GM12872 (cell line): ENCODE measurements at regions not wholly inside any gene's neighbourhood (a gene's known extent, or its start where the extent isn't known, plus 50 kb on each side); places are given as distances from the start of the nearest gene placed in this dataset.

ENCODE experiments used
- CTCF ChIP-seq: IDR thresholded peaks from 3 replicates; pipeline ENCODE4 v1.5.1; 2011; ENCODE audit warnings: low read depth, mild to moderate bottlenecking, low read length, moderate library complexity; ENCODE audit not compliant: insufficient read depth

DNA sequence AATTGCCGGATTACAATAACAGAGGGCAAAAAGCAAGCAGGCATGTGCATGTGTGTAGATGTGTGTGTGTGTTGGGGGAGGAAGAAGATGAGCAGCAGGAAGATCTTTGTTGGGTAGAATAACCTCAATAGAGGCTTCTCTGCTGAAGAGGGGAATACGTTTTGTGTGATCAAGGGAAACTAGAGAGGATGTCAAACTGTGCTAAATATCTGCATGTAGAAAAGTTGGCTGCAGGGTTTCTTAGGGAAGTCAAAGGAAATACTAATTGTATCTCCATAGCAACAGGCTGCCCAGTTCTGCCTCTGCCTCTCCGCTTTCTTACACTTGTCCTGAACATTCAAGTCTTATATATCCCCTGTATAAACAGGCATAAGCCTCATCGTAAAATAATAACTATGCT is 190.1 kb upstream of the RND3 start:
- no peak for TF ChIP-seq CTCF

- no peak for TF ChIP-seq CTCF
Measured at GRCh38 chr2:150676747-150677383, 189.4 kb upstream of the RND3 start.

DNA sequence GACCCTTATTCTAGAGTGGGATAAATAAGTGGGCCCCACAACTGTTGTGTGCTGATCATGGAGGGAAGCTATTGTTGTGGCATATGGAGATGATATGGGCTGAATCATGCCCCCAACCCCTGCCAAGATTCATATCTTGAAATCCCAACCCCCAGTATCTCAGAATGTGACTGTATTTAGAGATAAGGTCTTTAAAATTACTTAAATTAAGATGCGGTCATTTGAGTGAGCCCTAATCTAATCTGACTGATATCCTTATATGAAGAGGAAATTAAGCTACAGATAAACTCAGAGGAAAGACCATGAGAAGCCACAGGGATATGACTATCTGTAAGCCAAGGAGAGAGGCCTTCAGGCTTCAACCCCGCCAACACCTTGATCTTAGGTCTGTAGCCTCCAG is 188.3 kb upstream of the RND3 start:
- no peak for TF ChIP-seq CTCF

DNA sequence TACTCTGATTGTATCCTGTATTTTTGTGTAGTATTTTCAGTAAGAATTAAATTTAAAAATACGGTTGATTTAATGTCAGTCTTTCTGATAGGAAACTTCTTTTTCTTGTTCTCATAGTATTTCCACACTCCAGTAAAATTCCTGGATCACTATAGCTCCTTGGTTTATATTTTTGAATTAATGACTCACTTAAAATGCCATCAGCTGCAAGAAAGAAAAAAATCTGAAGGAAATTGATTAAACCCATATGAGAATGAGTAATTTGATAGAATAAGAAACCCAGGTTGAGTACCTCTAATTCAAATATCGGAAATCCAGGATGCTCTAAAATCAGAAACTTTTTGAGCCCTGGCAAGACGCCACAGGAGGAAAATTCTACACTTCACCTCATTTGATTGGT is 186.8 kb upstream of the RND3 start:
- no peak for TF ChIP-seq CTCF

- no peak for TF ChIP-seq CTCF
Measured at GRCh38 chr2:150672311-150672710, 184.8 kb upstream of the RND3 start.

- TF ChIP-seq CTCF: no peak
Measured at GRCh38 chr2:150669492-150669891, 182.0 kb upstream of the RND3 start.

DNA sequence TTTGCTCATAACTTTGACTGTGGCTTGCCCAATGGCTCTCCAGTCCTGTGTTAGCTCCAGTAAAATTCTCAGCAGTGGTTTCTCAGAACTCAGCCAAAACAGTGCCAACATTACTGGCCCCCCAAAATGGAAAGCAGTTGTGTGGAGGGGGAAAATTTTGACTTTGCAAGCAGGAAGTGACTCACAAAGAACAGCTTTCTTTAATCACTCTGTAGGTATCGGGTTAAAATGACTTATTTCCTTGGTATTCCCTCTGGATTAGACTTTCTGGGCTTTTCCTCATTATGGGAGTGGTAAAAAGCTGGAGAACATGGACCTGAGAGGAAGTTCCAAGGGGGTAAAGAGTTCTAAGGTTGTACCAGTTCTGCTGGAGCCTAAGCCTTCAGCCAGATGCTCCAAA is 175.7 kb upstream of the RND3 start:
- TF ChIP-seq CTCF: no peak

DNA sequence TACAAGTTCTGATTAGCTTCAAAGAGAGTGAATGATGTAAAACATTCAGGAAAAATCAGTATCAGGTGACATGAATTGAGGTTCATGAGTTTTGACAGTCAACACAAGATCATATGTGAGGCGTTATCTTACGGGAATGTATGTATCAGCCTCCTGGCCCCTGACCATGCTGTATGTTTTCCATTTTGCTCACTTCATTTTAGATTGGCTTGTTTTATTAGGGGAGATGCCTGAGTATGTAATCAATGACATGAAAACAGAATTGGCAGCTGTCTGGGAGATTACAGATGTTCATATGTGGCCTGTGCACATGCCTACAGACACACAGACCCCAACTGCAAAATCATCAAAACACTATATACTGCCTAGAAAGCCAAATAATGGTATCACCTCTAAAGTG is 168.5 kb upstream of the RND3 start:
- TF ChIP-seq CTCF: no peak
